NCI-H2081 treated with DMSO at 0.1 percent for 48 hours (cell line): ENCODE measurements at regions not wholly inside any gene's neighbourhood (a gene's known extent, or its start where the extent isn't known, plus 50 kb on each side); places are given as distances from the start of the nearest gene placed in this dataset.

Experiments used
- DNase-seq: peaks from one replicate; lab custom pipeline; 2025; lab: John Stamatoyannopoulos, UW

- DNase-seq, result no peak
These were observed 56.8 kb upstream of the PRR23E start for GRCh38 chr3:127136024-127136600.

GRCh38 chr3:127136706-127137105 lies 56.2 kb upstream of the PRR23E start:
- no peak for DNase-seq

GRCh38 chr3:127137113-127137512 lies 55.8 kb upstream of the PRR23E start:
- DNase-seq, result no peak

DNA sequence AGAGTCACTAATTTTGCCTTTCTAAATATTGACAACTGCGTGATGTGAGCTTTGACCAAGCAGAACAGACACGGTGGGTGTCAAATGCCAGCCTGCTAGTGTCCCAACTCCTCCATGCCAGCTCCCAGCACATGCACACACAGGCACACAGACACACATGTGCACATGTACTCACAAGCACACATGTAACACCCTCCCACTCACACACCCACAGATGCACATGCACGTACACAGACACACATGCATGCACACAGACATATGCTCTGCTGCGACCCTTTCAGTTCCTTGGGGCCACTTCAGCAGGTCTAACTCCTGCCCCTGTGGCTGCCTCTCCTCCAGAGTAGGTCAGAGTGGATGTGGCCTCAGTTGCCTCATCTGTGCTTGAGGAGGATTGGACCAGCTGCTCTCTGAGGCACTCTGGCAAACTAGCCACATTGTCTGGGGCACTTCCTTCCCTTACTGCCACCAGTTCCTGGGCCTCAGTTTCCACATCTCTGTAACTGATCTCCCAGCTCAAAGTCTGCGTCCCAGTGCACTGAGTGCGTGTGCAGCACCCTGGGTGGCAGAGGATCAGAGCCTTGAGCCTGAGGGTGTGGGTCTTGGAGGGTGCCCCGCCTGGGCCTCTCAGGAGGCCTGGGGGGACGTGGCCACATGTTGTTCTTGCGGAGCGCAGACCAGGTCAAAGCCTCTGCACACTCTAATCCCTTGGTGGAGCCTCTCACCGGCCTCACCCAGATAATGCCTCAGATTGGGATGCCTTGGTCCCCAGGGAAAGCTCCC lies 55.0 kb upstream of the PRR23E start:
- DNase-seq, result no peak

DNA sequence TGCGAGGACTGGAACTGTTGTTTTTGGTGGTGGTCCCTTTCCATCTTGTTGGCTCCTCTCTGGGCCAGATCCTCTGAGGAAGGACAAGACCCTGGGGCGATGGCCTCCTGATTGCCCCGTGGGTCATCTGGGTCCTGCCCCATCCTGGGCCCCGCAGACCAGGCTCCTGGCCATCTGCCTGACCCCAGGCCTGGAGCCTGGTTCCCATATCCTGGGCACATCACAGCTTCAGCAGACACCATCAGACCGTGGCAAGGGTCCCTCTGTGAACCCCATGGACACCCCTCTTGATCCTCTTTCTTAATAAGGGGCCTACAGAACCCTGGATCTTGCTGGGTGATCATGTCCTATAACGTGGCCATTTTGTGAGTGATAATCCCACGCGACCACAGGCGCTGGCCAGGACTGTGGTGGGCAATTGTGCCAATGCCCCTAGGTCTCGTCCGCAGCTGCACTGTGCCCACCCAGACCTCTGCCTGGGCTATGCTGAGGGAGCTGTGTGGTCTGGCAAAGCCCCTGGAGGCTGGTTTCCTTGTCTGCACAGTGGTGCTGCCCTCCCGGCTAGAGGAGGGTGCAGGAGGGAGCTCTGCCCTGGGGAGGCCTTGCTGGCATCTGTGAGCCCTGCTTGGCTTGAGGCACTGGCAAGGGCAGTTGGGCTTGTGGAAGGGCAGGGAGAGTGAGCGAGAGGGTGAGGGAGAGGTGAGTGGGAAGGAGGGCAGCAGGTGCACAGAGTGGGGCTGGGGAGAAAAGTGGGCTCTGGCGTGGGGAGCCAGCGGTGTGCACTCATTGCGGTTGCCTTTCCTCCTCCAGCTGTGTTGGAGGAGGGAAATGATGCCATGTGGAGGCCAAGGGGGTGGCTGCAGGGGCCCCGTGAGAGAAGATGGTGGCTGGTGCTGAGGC lies 53.1 kb upstream of the PRR23E start:
- no peak for DNase-seq

DNA sequence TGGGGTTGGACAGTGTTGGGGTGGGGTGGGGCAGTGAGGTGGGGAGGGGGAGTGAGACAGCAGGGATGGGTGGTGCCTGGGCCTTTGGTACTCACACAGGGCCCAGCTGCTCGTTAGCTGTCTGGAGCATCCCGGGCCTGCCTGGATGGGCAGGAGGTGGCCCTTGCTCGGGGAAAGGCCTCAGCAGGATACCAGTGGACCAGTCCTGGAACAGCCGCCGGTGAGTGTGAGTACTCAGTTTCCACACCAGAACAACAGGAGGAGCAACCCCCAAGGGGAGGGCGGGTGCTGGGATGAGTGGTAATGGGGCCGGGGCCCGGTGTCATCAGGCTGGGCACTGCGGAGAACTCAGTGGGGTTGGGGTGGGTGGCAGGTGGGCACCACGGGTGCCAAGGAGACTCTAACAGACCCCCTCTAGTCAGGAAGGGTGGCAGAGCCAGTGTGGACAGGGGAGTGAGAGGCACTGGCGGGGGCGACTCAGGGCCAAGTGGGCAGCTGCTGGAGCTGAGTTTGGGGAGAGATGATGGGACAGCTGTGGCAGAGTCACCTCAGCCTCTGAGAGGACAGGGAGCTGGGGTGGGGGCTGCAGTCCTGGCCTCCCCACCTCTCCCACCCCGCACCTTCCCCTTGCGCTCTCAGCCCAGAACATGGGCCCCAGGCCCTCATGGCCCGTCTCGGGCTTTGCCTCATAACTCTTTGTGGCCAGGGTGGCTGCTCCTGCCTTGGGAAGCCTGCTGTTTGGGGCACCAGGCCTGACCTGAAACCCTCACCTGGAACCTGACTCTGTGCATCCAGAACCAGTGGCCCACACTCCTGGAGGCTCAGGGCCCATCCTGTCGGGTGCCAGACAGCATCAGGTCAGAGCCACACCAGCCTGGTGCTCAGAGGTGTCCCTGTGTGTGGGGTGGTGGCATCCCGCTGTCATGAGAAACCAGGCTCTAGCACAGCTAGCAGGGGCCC lies 52.1 kb upstream of the PRR23E start:
- DNase-seq, result no peak

GRCh38 chr3:127141921-127142730 lies 50.8 kb upstream of the PRR23E start:
- DNase-seq, result peak; percentile 91
